HT1080 (cell line): ENCODE measurements at regions not wholly inside any gene's neighbourhood (a gene's known extent, or its start where the extent isn't known, plus 50 kb on each side); places are given as distances from the start of the nearest gene placed in this dataset.

Experiments
- DNase-seq: peaks from one replicate; pipeline ENCODE4 v3.0.0-alpha.2; 2015; ENCODE audit warnings: low read depth

GRCh38 chr5:173468821-173469251, 140.6 kb upstream of the STC2 start:
- no peak for DNase-seq

- no peak for DNase-seq
These were observed 138.0 kb upstream of the STC2 start for GRCh38 chr5:173466227-173466626.

GRCh38 chr5:173464813-173465212, 136.6 kb upstream of the STC2 start:
- DNase-seq, result no peak

GRCh38 chr5:173463207-173463606, 135.0 kb upstream of the STC2 start:
- no peak for DNase-seq

- DNase-seq, result peak; percentile 47
These were observed 130.8 kb upstream of the STC2 start for GRCh38 chr5:173458828-173459609.

GRCh38 chr5:173457482-173457881, 129.3 kb upstream of the STC2 start:
- DNase-seq, result peak; percentile 13

- peak; percentile 97 for DNase-seq
These were observed 128.5 kb upstream of the STC2 start for GRCh38 chr5:173456751-173457171.

GRCh38 chr5:173456181-173456580, 128.0 kb upstream of the STC2 start:
- DNase-seq, result no peak

GRCh38 chr5:173455599-173455957, 127.4 kb upstream of the STC2 start:
- DNase-seq, result no peak

- DNase-seq, result peak; percentile 100
These were observed 126.8 kb upstream of the STC2 start for GRCh38 chr5:173454736-173455598.

GRCh38 chr5:173454361-173454735, 126.1 kb upstream of the STC2 start:
- DNase-seq, result peak; percentile 70

GRCh38 chr5:173453167-173453566, 125.0 kb upstream of the STC2 start:
- DNase-seq, result no peak

GRCh38 chr5:173452119-173452905, 124.1 kb upstream of the STC2 start:
- peak; percentile 54 for DNase-seq

GRCh38 chr5:173451651-173452050, 123.4 kb upstream of the STC2 start:
- DNase-seq, result no peak

GRCh38 chr5:173451031-173451430, 122.8 kb upstream of the STC2 start:
- peak; percentile 42 for DNase-seq

GRCh38 chr5:173450188-173450587, 122.0 kb upstream of the STC2 start:
- no peak for DNase-seq

GRCh38 chr5:173448856-173449255, 120.6 kb upstream of the STC2 start:
- no peak for DNase-seq

GRCh38 chr5:173443971-173444370, 115.8 kb upstream of the STC2 start:
- no peak for DNase-seq

GRCh38 chr5:173441053-173441628, 112.9 kb upstream of the STC2 start:
- no peak for DNase-seq

- no peak for DNase-seq
These were observed 110.7 kb upstream of the STC2 start for GRCh38 chr5:173438951-173439350.

- DNase-seq, result no peak
These were observed 107.2 kb upstream of the STC2 start for GRCh38 chr5:173435447-173435846.
